H1 (cell line): ENCODE measurements at regions not wholly inside any gene's neighbourhood (a gene's known extent, or its start where the extent isn't known, plus 50 kb on each side); places are given as distances from the start of the nearest gene placed in this dataset.

ENCODE experiments used
- CTCF ChIA-PET: fragments of 300-600 bp; sonication (Branson Sonifier 250); formaldehyde crosslinking; loops from one replicate; lab custom pipeline; 2021; ENCODE audit not compliant: partially characterized antibody; lab: Charles Lee
- POLR2A ChIA-PET: fragments of 300-600 bp; sonication (Branson Sonifier 250); formaldehyde crosslinking; loops from one replicate; lab custom pipeline; 2021; ENCODE audit warnings: inconsistent platforms; ENCODE audit not compliant: partially characterized antibody; lab: Charles Lee
- DNase-seq, 2 experiments: peaks; one replicate each; pipeline versions ENCODE4 v3.0.0 to v3.0.0-alpha.2; 2010 to 2022; ENCODE audit warnings: low spot score in 2 of 2, low read depth in 1 of 2, mixed read lengths in 1 of 2
- FAIRE-seq: peaks from 2 replicates; lab custom pipeline; 2011; peaks lifted over from hg19 to GRCh38; lab: Jason Lieb, UNC
- H2AFZ ChIP-seq: 2 replicates; pipeline ENCODE4 v1.8.1; 2012; ENCODE audit warnings: low read length, inconsistent platforms
- H2AK5ac ChIP-seq: 2 replicates; pipeline ENCODE4 v1.6.1; 2013; ENCODE audit warnings: low read depth, low read length
- H2BK120ac ChIP-seq: replicated peaks from 2 replicates; pipeline ENCODE3; 2013; ENCODE audit warnings: low read depth, low read length, inconsistent platforms
- H2BK12ac ChIP-seq: 2 replicates; pipeline ENCODE4 v1.6.1; 2013; ENCODE audit warnings: low read depth, low read length
- H2BK15ac ChIP-seq: 2 replicates; pipeline ENCODE4 v1.6.1; 2013; ENCODE audit warnings: low read length
- H2BK20ac ChIP-seq: 2 replicates; pipeline ENCODE4 v1.6.1; 2013; ENCODE audit warnings: low read length
- H2BK5ac ChIP-seq: 2 replicates; pipeline ENCODE4 v1.6.1; 2013; ENCODE audit warnings: low read depth, low read length
- H3K14ac ChIP-seq: 2 replicates; pipeline ENCODE4 v1.6.1; 2013; ENCODE audit warnings: inconsistent platforms; ENCODE audit not compliant: insufficient read length
- H3K18ac ChIP-seq: 2 replicates; pipeline ENCODE4 v1.6.1; 2013; ENCODE audit warnings: low read length; ENCODE audit errors: extremely low read depth
- H3K23ac ChIP-seq: 2 replicates; pipeline ENCODE4 v1.6.1; 2013; ENCODE audit warnings: inconsistent platforms; ENCODE audit not compliant: insufficient read length
- H3K23me2 ChIP-seq: 2 replicates; pipeline ENCODE4 v1.6.1; 2013; ENCODE audit warnings: low read depth, low read length
- H3K27ac ChIP-seq: 2 replicates; pipeline ENCODE4 v1.6.1; 2011; ENCODE audit warnings: low read depth, low read length, inconsistent platforms
- H3K27me3 ChIP-seq, 4 experiments: replicated peaks in 1 of 4; 1 replicate in 1 of 4; 2 replicates in 3 of 4; pipeline versions ENCODE4 v1.6.1 to v1.8.1; 2011 to 2013; ENCODE audit warnings: low read length in 3 of 4, mild to moderate bottlenecking in 3 of 4, inconsistent platforms in 2 of 4, mixed read lengths in 2 of 4, moderate library complexity in 1 of 4; ENCODE audit not compliant: control insufficient read depth in 3 of 4, insufficient read depth in 3 of 4; ENCODE audit errors: extremely low read depth in 1 of 4
- H3K36me3 ChIP-seq, 4 experiments: 2 replicates each; pipeline versions ENCODE4 v1.6.1 to v1.8.1; 2011 to 2013; ENCODE audit warnings: mild to moderate bottlenecking in 4 of 4, low read length in 3 of 4, moderate library complexity in 2 of 4, control low read depth in 1 of 4, inconsistent platforms in 1 of 4; ENCODE audit not compliant: insufficient read depth in 4 of 4, control insufficient read depth in 2 of 4
- H3K4ac ChIP-seq: replicated peaks from 2 replicates; pipeline ENCODE3; 2013; ENCODE audit warnings: low read length, low read depth, mixed read lengths, inconsistent platforms; ENCODE audit not compliant: insufficient read length
- H3K4me1 ChIP-seq, 4 experiments: replicated peaks in 1 of 4; 1 replicate in 1 of 4; 2 replicates in 3 of 4; pipeline versions ENCODE4 v1.6.1 to v1.8.1; 2011 to 2013; ENCODE audit warnings: low read length in 3 of 4, inconsistent platforms in 2 of 4, mixed read lengths in 1 of 4; ENCODE audit not compliant: insufficient read depth in 4 of 4, control insufficient read depth in 3 of 4
- H3K4me2 ChIP-seq, 2 experiments: 2 replicates each; pipeline versions ENCODE4 v1.6.1 to v1.8.1; 2011 to 2013; ENCODE audit warnings: low read depth in 2 of 2, low read length in 2 of 2, control low read depth in 1 of 2, inconsistent platforms in 1 of 2, mild to moderate bottlenecking in 1 of 2; ENCODE audit not compliant: insufficient read depth in 1 of 2
- H3K4me3 ChIP-seq, 4 experiments: fragments of 200-600, 300-600 bp in 1 of 4; sonication (generic), shearing (Covaris generic), sonication (Bioruptor Twin) in 1 of 4; 2 replicates each; pipeline versions ENCODE4 v1.5.1 to v1.8.1; 2011 to 2016; ENCODE audit warnings: low read length in 4 of 4, low read depth in 3 of 4, control low read depth in 2 of 4, inconsistent platforms in 2 of 4, mild to moderate bottlenecking in 2 of 4, mixed read lengths in 1 of 4, moderate library complexity in 1 of 4; ENCODE audit not compliant: insufficient read depth in 2 of 4; ENCODE audit errors: extremely low read depth in 1 of 4
- H3K56ac ChIP-seq: replicated peaks from 2 replicates; pipeline ENCODE3; 2013; ENCODE audit warnings: low read depth, mild to moderate bottlenecking, mixed read lengths, low read length, inconsistent platforms; ENCODE audit not compliant: insufficient read length
- H3K79me1 ChIP-seq: 2 replicates; pipeline ENCODE4 v1.6.1; 2013; ENCODE audit warnings: low read depth, low read length, control low read depth
- H3K79me2 ChIP-seq, 2 experiments: 2 replicates each; pipeline versions ENCODE4 v1.6.1 to v1.8.1; 2012 to 2013; ENCODE audit warnings: low read length in 2 of 2, mild to moderate bottlenecking in 2 of 2, inconsistent platforms in 1 of 2; ENCODE audit not compliant: insufficient read depth in 2 of 2, control insufficient read depth in 1 of 2
- H3K9ac ChIP-seq, 4 experiments: replicated peaks in 1 of 4; 1 replicate in 1 of 4; 2 replicates in 3 of 4; pipeline versions ENCODE4 v1.6.1 to v1.8.1; 2011 to 2013; ENCODE audit warnings: low read depth in 3 of 4, low read length in 3 of 4, control low read depth in 2 of 4, mild to moderate bottlenecking in 2 of 4, moderate library complexity in 2 of 4, inconsistent platforms in 1 of 4; ENCODE audit errors: extremely low read depth in 1 of 4
- H3K9me3 ChIP-seq, 2 experiments: 2 replicates each; pipeline versions ENCODE4 v1.6.1 to v1.8.1; 2012 to 2013; ENCODE audit warnings: mild to moderate bottlenecking in 2 of 2, moderate library complexity in 2 of 2, control low read depth in 1 of 2, inconsistent platforms in 1 of 2, low read depth in 1 of 2, low read length in 1 of 2, mixed read lengths in 1 of 2; ENCODE audit not compliant: insufficient read depth in 2 of 2
- H4K20me1 ChIP-seq, 2 experiments: replicated peaks in 1 of 2; 2 replicates each; pipeline versions ENCODE3 to v1.8.1; 2011 to 2013; ENCODE audit warnings: inconsistent platforms in 2 of 2, low read length in 2 of 2, mild to moderate bottlenecking in 1 of 2; ENCODE audit not compliant: insufficient read depth in 2 of 2, control insufficient read depth in 1 of 2
- H4K5ac ChIP-seq: 2 replicates; pipeline ENCODE4 v1.6.1; 2013; ENCODE audit warnings: low read length, low read depth, mixed read lengths, inconsistent platforms; ENCODE audit not compliant: insufficient read length
- H4K8ac ChIP-seq: 2 replicates; pipeline ENCODE4 v1.8.0; 2013; ENCODE audit warnings: mild to moderate bottlenecking, moderate library complexity, low read length, inconsistent platforms; ENCODE audit not compliant: insufficient read depth; ENCODE audit errors: extremely low read depth
- H4K91ac ChIP-seq: replicated peaks from 2 replicates; pipeline ENCODE3; 2013; ENCODE audit warnings: low read length, mixed read lengths, inconsistent platforms; ENCODE audit not compliant: insufficient read length
- ATF3 ChIP-seq: IDR thresholded peaks from 2 replicates; pipeline ENCODE4 v1.6.1; 2011; ENCODE audit warnings: low read depth, mild to moderate bottlenecking, low read length; ENCODE audit not compliant: insufficient read depth
- SIX5 ChIP-seq: IDR thresholded peaks from 2 replicates; pipeline ENCODE4 v1.6.1; 2011; ENCODE audit warnings: mild to moderate bottlenecking, low read depth, low read length
- TCF12 ChIP-seq: IDR thresholded peaks from 2 replicates; pipeline ENCODE4 v1.6.1; 2011; ENCODE audit warnings: low read depth, mild to moderate bottlenecking, low read length
- WGBS, 2 experiments: shearing (Covaris generic) in 1 of 2; methylation state at CpG; one replicate each; pipeline versions ENCODE4 v1.1.6 to v1.1.7; 2013 to 2015; ENCODE audit warnings: low lambda C conversion rate in 2 of 2, mixed read lengths in 2 of 2, inconsistent platforms in 1 of 2, low coverage in 1 of 2, missing lambda C conversion rate in 1 of 2; ENCODE audit not compliant: insufficient replicate concordance in 2 of 2, insufficient coverage in 1 of 2, insufficient read length in 1 of 2; ENCODE audit errors: extremely low coverage in 1 of 2, missing lambda C conversion rate in 1 of 2; 5-methylcytosine and 5-hydroxymethylcytosine counted together

DNA sequence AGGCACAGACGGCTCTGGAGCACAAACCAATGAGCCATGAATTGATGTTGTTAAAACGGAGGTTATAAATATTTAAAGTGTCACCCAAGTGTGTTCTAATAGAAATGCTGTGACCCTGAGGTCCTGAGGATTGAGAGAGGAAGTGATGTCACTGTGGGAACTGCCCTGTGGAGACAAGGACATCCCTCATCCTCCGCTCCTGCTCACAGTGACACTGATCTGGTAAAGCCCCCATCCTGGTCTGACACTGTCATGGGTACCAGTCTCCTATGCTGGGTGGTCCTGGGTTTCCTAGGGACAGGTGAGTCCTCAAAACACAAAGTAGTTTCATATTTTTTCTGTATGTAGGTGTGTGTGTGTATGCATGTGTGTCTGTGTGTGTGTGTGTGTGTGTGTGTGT, 237.9 kb upstream of the PRSS1 start:
- no peak for TF ChIP-seq SIX5
- no peak for TF ChIP-seq TCF12
- no peak for TF ChIP-seq ATF3
- H3K4me2 ChIP-seq = no peak overlapping the region
- H3K9ac ChIP-seq = no peak overlapping the region
- H3K14ac ChIP-seq = no peak overlapping the region
- no peak overlapping the region for H3K4me3 ChIP-seq
- no peak overlapping the region for H2AK5ac ChIP-seq
- H3K9me3 ChIP-seq = no peaks in the 10 kb centered on the region
- no peak overlapping the region for H3K56ac ChIP-seq
- no peak overlapping the region for H2AFZ ChIP-seq
- no peak overlapping the region for H3K4ac ChIP-seq
- no peaks in the 10 kb centered on the region for H3K27me3 ChIP-seq
- H3K36me3 ChIP-seq = no peaks in the 10 kb centered on the region
- FAIRE-seq (no peak), DNase-seq (peak in 1 of 2 experiments; percentile 17)
- H2BK15ac ChIP-seq = no peak overlapping the region
- ChIA-PET POLR2A (no interaction called here), CTCF (interaction anchor here (0.6 to 19.7 kb wide), 8 partner anchors 10 to 353 kb away, joined by 3 to 514 read pairs (median 5); no protein-coding TSS in a partner anchor)
- no peak overlapping the region for H2BK5ac ChIP-seq
- no peak overlapping the region for H2BK120ac ChIP-seq
- no peak overlapping the region for H3K27ac ChIP-seq
- no peak overlapping the region for H2BK20ac ChIP-seq
- no peak overlapping the region for H4K8ac ChIP-seq
- H4K5ac ChIP-seq = no peak overlapping the region
- no peak overlapping the region for H4K91ac ChIP-seq
- H3K18ac ChIP-seq = no peak overlapping the region
- WGBS, 2 experiments = 89% methylated on average over 3 of the region's 3 CpGs; no CpG with 5 or more reads in 1 of the 2 experiments
- H3K79me2 ChIP-seq = no peaks in the 10 kb centered on the region
- no peak overlapping the region for H3K23ac ChIP-seq
- no peaks in the 10 kb centered on the region for H3K23me2 ChIP-seq
- H3K4me1 ChIP-seq = peaks cover 0 to 3% (median 0%) of the 10 kb centered on the region in 4 experiments; a peak in 1 of 7 replicates
- no peak overlapping the region for H2BK12ac ChIP-seq
- no peaks in the 10 kb centered on the region for H3K79me1 ChIP-seq
- no peaks in the 10 kb centered on the region for H4K20me1 ChIP-seq
